H1 (cell line): ENCODE measurements at regions not wholly inside any gene's neighbourhood (a gene's known extent, or its start where the extent isn't known, plus 50 kb on each side); places are given as distances from the start of the nearest gene placed in this dataset.

Experiments
- CBX5 ChIP-seq: fragments of 300-800, 300-1000 bp; sonication (generic); IDR thresholded peaks from 2 replicates; pipeline ENCODE4 v1.7.1; 2016; ENCODE audit warnings: antibody characterized with exemption, low read length, low read depth
- FOSL1 ChIP-seq: IDR thresholded peaks from 2 replicates; pipeline ENCODE4 v1.6.1; 2011; ENCODE audit warnings: mild to moderate bottlenecking, low read depth, low read length, moderate library complexity; ENCODE audit not compliant: insufficient read depth
- HDAC6 ChIP-seq: IDR thresholded peaks from one replicate; pipeline ENCODE4 v1.7.1; 2012; ENCODE audit warnings: low read depth, mild to moderate bottlenecking, inconsistent platforms, low read length, moderate library complexity
- KDM1A ChIP-seq: fragments of 200-600, 300-600 bp; sonication (generic); IDR thresholded peaks from 2 replicates; pipeline ENCODE4 v1.7.1; 2016; ENCODE audit warnings: mild to moderate bottlenecking, low read length, borderline replicate concordance
- SAP30 ChIP-seq: fragments of 300-600 bp; sonication (generic); IDR thresholded peaks from 2 replicates; pipeline ENCODE4 v1.7.1; 2012; ENCODE audit warnings: low read length, moderate library complexity, mild to moderate bottlenecking, inconsistent platforms; ENCODE audit not compliant: insufficient read depth, insufficient replicate concordance
- SRF ChIP-seq: IDR thresholded peaks from 2 replicates; pipeline ENCODE4 v1.6.1; 2011; ENCODE audit warnings: mild to moderate bottlenecking, low read depth, low read length, moderate library complexity
- SUZ12 ChIP-seq: fragments of 200-600 bp; sonication (generic); IDR thresholded peaks from 2 replicates; pipeline ENCODE4 v1.6.1; 2012; ENCODE audit warnings: mild to moderate bottlenecking, inconsistent platforms, low read length, moderate library complexity, mixed read lengths

GRCh38 chr13:59425211-59425741 is 738.5 kb downstream of the DIAPH3 start (continued):
- TF ChIP-seq SRF = no peak
- TF ChIP-seq HDAC6 = no peak
- TF ChIP-seq SUZ12 = no peak
- TF ChIP-seq FOSL1 = no peak
- TF ChIP-seq KDM1A = no peak
- TF ChIP-seq SAP30 = no peak
- no peak for TF ChIP-seq CBX5
